Type B pancreatic cell (in vitro differentiated cells): ENCODE measurements at regions not wholly inside any gene's neighbourhood (a gene's known extent, or its start where the extent isn't known, plus 50 kb on each side); places are given as distances from the start of the nearest gene placed in this dataset.
"Not testable (repeated sequence)": the region's sequence is repeated elsewhere in the genome, so short reads cannot be mapped to it uniquely, and the experiment has no call there.

Experiments used
- DNase-seq: peaks from one replicate; pipeline ENCODE4 v3.0.0; 2021; ENCODE audit warnings: mixed read lengths; ENCODE audit not compliant: unreplicated experiment; ENCODE audit errors: extremely low spot score
- H3K27ac Mint-ChIP-seq: 2 replicates; pipeline ENCODE4 v1.8.0; 2021; ENCODE audit warnings: mild to moderate bottlenecking, mixed read lengths
- H3K27me3 Mint-ChIP-seq: 2 replicates; pipeline ENCODE4 v1.8.0; 2021; ENCODE audit warnings: mixed read lengths
- H3K36me3 Mint-ChIP-seq: 2 replicates; pipeline ENCODE4 v1.8.0; 2021; ENCODE audit warnings: mixed read lengths
- H3K4me1 Mint-ChIP-seq: one replicate; pipeline ENCODE4 v1.8.0; 2021; ENCODE audit warnings: mixed read lengths; ENCODE audit not compliant: unreplicated experiment
- H3K4me3 Mint-ChIP-seq: 2 replicates; pipeline ENCODE4 v1.8.0; 2021; ENCODE audit warnings: mild to moderate bottlenecking, mixed read lengths
- H3K9me3 Mint-ChIP-seq: 2 replicates; pipeline ENCODE4 v1.8.0; 2021; ENCODE audit warnings: mixed read lengths
- TF ChIP-seq, protein P1 (sequence below): fragments of 200-600 bp; sonication (generic); conservative IDR thresholded peaks from 2 replicates; pipeline ENCODE4 v1.5.0; 2021; ENCODE audit warnings: antibody characterized with exemption, mild to moderate bottlenecking

DNA sequence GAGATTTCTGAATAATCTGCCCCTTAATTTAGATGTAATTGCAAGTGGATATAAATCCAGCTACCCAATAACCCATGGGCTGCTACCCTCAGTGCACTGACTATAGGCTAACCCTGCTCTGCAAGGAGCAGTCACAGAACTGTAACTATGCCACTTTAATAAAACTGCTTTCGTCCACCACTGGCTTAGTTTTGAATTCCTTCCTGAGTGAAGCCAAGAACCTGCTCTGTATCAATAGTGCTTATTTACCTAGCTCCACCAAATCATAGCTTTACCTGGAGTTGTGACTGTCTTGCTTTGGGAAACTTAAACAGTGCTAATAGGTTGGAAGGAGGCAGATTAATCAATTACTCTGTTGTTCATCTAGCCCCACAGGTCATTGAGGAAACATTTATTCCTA is 1524.4 kb upstream of the SEL1L start:
- Mint-ChIP-seq H3K27me3 (no peaks in the 10 kb centered on the region), H3K4me1 (peaks cover 10% of the 10 kb centered on the region), H3K36me3 (no peaks in the 10 kb centered on the region), H3K9me3 (peaks cover 14% of the 10 kb centered on the region), H3K27ac (no peak overlapping the region), H3K4me3 (no peak overlapping the region)
- DNase-seq, result no peak
- TF ChIP-seq, protein P1, sequence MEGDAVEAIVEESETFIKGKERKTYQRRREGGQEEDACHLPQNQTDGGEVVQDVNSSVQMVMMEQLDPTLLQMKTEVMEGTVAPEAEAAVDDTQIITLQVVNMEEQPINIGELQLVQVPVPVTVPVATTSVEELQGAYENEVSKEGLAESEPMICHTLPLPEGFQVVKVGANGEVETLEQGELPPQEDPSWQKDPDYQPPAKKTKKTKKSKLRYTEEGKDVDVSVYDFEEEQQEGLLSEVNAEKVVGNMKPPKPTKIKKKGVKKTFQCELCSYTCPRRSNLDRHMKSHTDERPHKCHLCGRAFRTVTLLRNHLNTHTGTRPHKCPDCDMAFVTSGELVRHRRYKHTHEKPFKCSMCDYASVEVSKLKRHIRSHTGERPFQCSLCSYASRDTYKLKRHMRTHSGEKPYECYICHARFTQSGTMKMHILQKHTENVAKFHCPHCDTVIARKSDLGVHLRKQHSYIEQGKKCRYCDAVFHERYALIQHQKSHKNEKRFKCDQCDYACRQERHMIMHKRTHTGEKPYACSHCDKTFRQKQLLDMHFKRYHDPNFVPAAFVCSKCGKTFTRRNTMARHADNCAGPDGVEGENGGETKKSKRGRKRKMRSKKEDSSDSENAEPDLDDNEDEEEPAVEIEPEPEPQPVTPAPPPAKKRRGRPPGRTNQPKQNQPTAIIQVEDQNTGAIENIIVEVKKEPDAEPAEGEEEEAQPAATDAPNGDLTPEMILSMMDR, result no peak

- Mint-ChIP-seq H3K4me3 (peak overlapping the region; percentile 10), H3K27ac (no peak overlapping the region), H3K9me3 (peaks cover 6% of the 10 kb centered on the region), H3K27me3 (no peaks in the 10 kb centered on the region), H3K36me3 (no peaks in the 10 kb centered on the region), H3K4me1 (peaks cover 4% of the 10 kb centered on the region)
- TF ChIP-seq, protein P1, result peak; percentile 83
- no peak for DNase-seq
Measured at GRCh38 chr14:83071888-83072501, 1538.3 kb upstream of the SEL1L start.

DNA sequence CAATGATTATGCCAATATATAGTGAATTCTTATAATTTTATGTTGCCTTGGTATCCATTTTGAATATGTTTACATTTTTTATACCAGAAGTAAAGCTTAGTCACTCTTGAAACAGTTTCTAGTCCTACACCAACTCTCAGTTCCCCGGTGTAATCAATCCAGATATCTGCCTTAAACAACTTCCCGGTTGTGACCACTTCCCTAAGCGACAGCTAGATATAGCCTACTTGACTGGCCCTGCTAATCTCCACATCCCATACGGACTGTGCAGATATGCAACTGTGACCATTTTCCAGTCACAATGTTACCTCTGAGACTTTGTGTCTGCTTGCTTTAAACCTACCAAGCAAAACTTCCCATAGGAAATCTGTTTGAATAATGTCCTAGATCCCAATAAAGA is 1551.5 kb upstream of the SEL1L start:
- Mint-ChIP-seq H3K36me3 (no peaks in the 10 kb centered on the region), H3K9me3 (no peaks in the 10 kb centered on the region), H3K4me3 (no peak overlapping the region), H3K4me1 (no peaks in the 10 kb centered on the region), H3K27ac (no peak overlapping the region), H3K27me3 (no peaks in the 10 kb centered on the region)
- no peak for DNase-seq
- TF ChIP-seq, protein P1, result no peak

- Mint-ChIP-seq H3K9me3 (no peaks in the 10 kb centered on the region), H3K27me3 (no peaks in the 10 kb centered on the region), H3K36me3 (no peaks in the 10 kb centered on the region), H3K4me1 (no peaks in the 10 kb centered on the region), H3K27ac (no peak overlapping the region), H3K4me3 (no peak overlapping the region)
- TF ChIP-seq, protein P1, result no peak
- DNase-seq, result no peak
Measured at GRCh38 chr14:83085725-83086124, 1552.1 kb upstream of the SEL1L start.

DNA sequence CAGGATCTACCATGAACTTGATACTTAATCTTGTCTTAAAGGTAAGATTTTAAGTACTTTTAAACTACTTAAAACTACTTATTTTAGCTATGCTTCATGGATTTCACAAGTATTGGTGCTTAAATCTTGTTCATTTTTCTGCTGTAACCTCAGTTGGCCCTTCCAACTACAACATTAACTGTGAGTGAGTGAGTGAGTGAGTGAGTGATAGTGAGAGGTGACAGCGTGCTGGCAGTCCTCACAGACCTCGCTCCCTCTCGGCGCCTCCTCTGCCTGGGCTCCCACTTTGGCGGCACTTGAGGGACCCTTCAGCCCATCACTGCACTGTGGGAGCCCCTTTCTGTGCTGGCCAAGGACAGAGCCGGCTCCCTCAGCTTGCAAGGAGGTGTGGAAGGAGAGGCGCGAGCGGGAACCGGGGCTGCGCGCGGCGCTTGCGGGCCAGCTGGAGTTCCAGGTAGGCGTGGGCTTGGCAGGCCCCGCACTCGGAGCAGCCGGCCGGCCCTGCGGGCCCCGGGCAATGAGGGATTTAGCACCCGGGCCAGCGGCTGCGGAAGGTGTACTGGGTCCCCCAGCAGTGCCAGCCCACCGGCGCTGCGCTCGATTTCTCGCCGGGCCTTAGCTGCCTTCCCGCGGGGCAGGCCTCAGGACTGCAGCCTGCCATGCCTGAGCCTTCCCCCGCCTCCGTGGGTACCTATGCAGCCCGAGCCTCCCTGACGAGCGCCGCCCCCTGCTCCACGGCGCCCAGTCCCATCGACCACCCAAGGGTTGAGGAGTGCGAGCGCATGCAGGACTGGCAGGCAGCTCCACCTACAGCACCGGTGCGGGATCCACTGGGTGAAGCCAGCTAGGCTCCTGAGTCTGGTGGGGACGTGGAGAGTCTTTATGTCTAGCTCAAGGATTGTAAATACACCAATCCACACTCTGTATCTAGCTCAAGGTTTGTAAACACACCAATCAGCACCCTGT is 1558.6 kb upstream of the SEL1L start:
- not testable (repeated sequence) for H3K4me1 Mint-ChIP-seq, DNase-seq, H3K9me3 Mint-ChIP-seq, H3K27ac Mint-ChIP-seq, H3K27me3 Mint-ChIP-seq, H3K36me3 Mint-ChIP-seq, H3K4me3 Mint-ChIP-seq

DNA sequence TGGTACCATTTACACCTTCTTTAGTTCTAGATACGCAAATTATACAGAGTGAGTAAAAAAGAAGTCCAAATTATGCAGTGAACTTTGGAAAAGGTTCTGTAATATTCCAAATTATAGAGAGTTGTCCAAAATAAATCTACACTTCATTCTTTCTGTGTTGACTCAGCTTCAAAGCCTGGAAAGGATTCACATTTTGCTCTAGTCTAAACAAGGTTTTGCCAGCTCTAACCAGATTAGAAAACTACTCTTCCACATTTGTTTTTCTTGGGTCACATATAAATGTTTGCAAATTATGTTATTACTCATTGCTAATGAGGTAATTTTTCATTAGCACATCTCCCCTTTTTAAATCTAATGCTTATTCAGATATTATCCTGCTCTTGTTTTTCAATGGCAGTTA is 1562.4 kb upstream of the SEL1L start:
- no peak for DNase-seq
- Mint-ChIP-seq H3K9me3 (no peaks in the 10 kb centered on the region), H3K36me3 (no peaks in the 10 kb centered on the region), H3K4me3 (no peak overlapping the region), H3K27me3 (peaks cover 5% of the 10 kb centered on the region), H3K4me1 (no peaks in the 10 kb centered on the region), H3K27ac (no peak overlapping the region)
- TF ChIP-seq, protein P1, result no peak
